GM23338 (cell line): ENCODE measurements at regions not wholly inside any gene's neighbourhood (a gene's known extent, or its start where the extent isn't known, plus 50 kb on each side); places are given as distances from the start of the nearest gene placed in this dataset.

Experiments used
- ATAC-seq: fragments of 200-7000 bp; cut with Tn5 transposase; 3 replicates; pipeline ENCODE4 v1.9.1; 2020
- DNase-seq: peaks from one replicate; pipeline ENCODE4 v3.0.0-alpha.2; 2015; ENCODE audit warnings: low spot score
- H2AFZ ChIP-seq: fragments of 200-600 bp; sonication (generic); 2 replicates; pipeline ENCODE4 v1.8.0; 2016; ENCODE audit warnings: antibody characterized with exemption, mild to moderate bottlenecking, moderate library complexity
- H3F3A ChIP-seq: fragments of 200-600 bp; sonication (generic); replicated peaks from 2 replicates; pipeline ENCODE4 v1.8.0; 2017; ENCODE audit warnings: antibody characterized with exemption, mixed run types, low read depth
- H3K27ac ChIP-seq: fragments of 200-600 bp; sonication (generic); 2 replicates; pipeline ENCODE4 v1.6.1; 2016; ENCODE audit warnings: low read depth
- H3K27me3 ChIP-seq: fragments of 200-600 bp; sonication (generic); 2 replicates; pipeline ENCODE4 v1.8.0; 2016; ENCODE audit warnings: mild to moderate bottlenecking, mixed run types, moderate library complexity; ENCODE audit not compliant: insufficient read depth
- H3K36me3 ChIP-seq: fragments of 200-600 bp; sonication (generic); 2 replicates; pipeline ENCODE4 v1.8.0; 2016; ENCODE audit warnings: mild to moderate bottlenecking; ENCODE audit not compliant: insufficient read depth
- H3K4me1 ChIP-seq: fragments of 200-600 bp; sonication (generic); 2 replicates; pipeline ENCODE4 v1.8.0; 2016; ENCODE audit warnings: mild to moderate bottlenecking, moderate library complexity; ENCODE audit not compliant: insufficient read depth
- H3K4me2 ChIP-seq: fragments of 200-600 bp; sonication (generic); 2 replicates; pipeline ENCODE4 v1.7.1; 2017; ENCODE audit warnings: mixed run types
- H3K4me3 ChIP-seq: fragments of 200-600 bp; sonication (generic); 2 replicates; pipeline ENCODE4 v1.6.1; 2016; ENCODE audit warnings: mixed run types
- H3K79me2 ChIP-seq: fragments of 200-600 bp; sonication (generic); replicated peaks from 2 replicates; pipeline ENCODE4 v1.8.0; 2017; ENCODE audit warnings: mild to moderate bottlenecking; ENCODE audit not compliant: insufficient read depth
- H3K9me2 ChIP-seq: fragments of 200-600 bp; sonication (generic); 2 replicates; pipeline ENCODE4 v1.8.0; 2017; ENCODE audit not compliant: insufficient read depth
- H4K20me1 ChIP-seq: fragments of 200-600 bp; sonication (generic); replicated peaks from 2 replicates; pipeline ENCODE4 v1.8.0; 2017; ENCODE audit warnings: mild to moderate bottlenecking; ENCODE audit not compliant: insufficient read depth
- H3K27ac Mint-ChIP-seq: 2 replicates; pipeline ENCODE4 v1.8.0; 2020; ENCODE audit warnings: inconsistent platforms, mild to moderate bottlenecking, moderate library complexity, mixed read lengths
- H3K27me3 Mint-ChIP-seq: 3 replicates; pipeline ENCODE4 v1.8.0; 2022; ENCODE audit warnings: low read depth, mild to moderate bottlenecking, moderate library complexity, mixed read lengths, inconsistent platforms; ENCODE audit not compliant: insufficient read depth, poor library complexity
- H3K36me3 Mint-ChIP-seq: 3 replicates; pipeline ENCODE4 v1.8.0; 2021; ENCODE audit warnings: low read depth, mild to moderate bottlenecking, inconsistent platforms, moderate library complexity, mixed read lengths
- H3K4me1 Mint-ChIP-seq: 3 replicates; pipeline ENCODE4 v1.8.0; 2020; ENCODE audit warnings: mild to moderate bottlenecking, inconsistent platforms, mixed read lengths
- H3K4me3 Mint-ChIP-seq: 3 replicates; pipeline ENCODE4 v1.8.0; 2021; ENCODE audit warnings: moderate library complexity, mild to moderate bottlenecking, inconsistent platforms, mixed read lengths
- H3K9me3 Mint-ChIP-seq: 3 replicates; pipeline ENCODE4 v1.8.0; 2020; ENCODE audit warnings: moderate library complexity, mild to moderate bottlenecking, inconsistent platforms, mixed read lengths
- EZH2 ChIP-seq: fragments of 200-600 bp; sonication (generic); IDR thresholded peaks from one replicate; pipeline ENCODE4 v1.8.0; 2017; ENCODE audit warnings: antibody characterized with exemption, mild to moderate bottlenecking, low read depth; ENCODE audit not compliant: unreplicated experiment
- JUNB ChIP-seq: IDR thresholded peaks from one replicate; pipeline ENCODE4 v1.6.1; 2016; ENCODE audit warnings: antibody characterized with exemption; ENCODE audit not compliant: unreplicated experiment
- POLR2AphosphoS5 ChIP-seq: IDR thresholded peaks from 2 replicates; pipeline ENCODE4 v1.6.1; 2016; ENCODE audit warnings: antibody characterized with exemption, low read depth
- STAT1 ChIP-seq: IDR thresholded peaks from one replicate; pipeline ENCODE4 v1.6.1; 2016; ENCODE audit warnings: antibody characterized with exemption; ENCODE audit not compliant: unreplicated experiment
- TF ChIP-seq, protein P1 (sequence below): fragments of 250-450 bp; sonication (Bioruptor Pico); IDR thresholded peaks from 2 replicates; pipeline ENCODE4 v1.5.0; 2020; ENCODE audit warnings: mild to moderate bottlenecking, moderate library complexity
- TF ChIP-seq, protein P2 (sequence below), 2 experiments: fragments of 200-600 bp in 1 of 2; sonication (generic) in 1 of 2; conservative IDR thresholded peaks; 2 replicates each; pipeline versions ENCODE4 v1.5.1 to v1.6.1; 2016 to 2017; ENCODE audit warnings: antibody characterized with exemption in 2 of 2, low read depth in 2 of 2, mild to moderate bottlenecking in 2 of 2, moderate library complexity in 1 of 2

DNA sequence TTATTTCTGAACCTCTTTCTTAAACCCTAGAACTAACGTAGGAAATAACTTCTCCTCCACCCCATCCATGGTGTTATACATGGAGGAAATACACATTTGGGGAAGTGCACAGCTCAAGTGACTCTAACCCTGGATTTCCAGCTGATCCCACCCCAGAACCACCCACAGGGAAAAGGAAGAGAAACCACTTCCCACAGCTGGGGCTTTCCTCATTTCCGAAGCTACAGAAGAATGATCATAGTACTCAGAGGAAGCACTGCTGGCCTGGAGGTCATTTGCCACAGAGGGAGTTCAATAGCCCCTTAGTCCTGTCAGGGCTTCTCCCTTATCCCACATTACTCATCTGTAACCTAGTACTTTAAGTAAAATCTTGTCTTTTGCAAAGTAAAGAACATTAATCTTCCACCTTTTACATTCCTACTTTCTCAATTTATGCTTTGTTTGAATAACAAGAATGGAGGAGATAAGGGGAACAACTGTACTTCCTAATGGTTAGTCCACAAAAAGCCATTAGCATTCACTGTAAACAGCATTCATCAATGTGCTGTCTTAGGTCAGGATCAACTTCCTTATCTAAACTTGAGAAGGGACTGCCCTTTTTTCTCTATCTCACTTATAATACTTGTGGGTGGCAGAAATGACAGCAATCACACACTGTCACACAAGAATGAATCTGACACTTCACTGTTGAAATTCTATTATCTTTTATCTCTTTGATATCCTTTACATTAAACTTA is 63.0 kb upstream of the RGS1 start:
- no peak for TF ChIP-seq JUNB
- TF ChIP-seq, protein P1, sequence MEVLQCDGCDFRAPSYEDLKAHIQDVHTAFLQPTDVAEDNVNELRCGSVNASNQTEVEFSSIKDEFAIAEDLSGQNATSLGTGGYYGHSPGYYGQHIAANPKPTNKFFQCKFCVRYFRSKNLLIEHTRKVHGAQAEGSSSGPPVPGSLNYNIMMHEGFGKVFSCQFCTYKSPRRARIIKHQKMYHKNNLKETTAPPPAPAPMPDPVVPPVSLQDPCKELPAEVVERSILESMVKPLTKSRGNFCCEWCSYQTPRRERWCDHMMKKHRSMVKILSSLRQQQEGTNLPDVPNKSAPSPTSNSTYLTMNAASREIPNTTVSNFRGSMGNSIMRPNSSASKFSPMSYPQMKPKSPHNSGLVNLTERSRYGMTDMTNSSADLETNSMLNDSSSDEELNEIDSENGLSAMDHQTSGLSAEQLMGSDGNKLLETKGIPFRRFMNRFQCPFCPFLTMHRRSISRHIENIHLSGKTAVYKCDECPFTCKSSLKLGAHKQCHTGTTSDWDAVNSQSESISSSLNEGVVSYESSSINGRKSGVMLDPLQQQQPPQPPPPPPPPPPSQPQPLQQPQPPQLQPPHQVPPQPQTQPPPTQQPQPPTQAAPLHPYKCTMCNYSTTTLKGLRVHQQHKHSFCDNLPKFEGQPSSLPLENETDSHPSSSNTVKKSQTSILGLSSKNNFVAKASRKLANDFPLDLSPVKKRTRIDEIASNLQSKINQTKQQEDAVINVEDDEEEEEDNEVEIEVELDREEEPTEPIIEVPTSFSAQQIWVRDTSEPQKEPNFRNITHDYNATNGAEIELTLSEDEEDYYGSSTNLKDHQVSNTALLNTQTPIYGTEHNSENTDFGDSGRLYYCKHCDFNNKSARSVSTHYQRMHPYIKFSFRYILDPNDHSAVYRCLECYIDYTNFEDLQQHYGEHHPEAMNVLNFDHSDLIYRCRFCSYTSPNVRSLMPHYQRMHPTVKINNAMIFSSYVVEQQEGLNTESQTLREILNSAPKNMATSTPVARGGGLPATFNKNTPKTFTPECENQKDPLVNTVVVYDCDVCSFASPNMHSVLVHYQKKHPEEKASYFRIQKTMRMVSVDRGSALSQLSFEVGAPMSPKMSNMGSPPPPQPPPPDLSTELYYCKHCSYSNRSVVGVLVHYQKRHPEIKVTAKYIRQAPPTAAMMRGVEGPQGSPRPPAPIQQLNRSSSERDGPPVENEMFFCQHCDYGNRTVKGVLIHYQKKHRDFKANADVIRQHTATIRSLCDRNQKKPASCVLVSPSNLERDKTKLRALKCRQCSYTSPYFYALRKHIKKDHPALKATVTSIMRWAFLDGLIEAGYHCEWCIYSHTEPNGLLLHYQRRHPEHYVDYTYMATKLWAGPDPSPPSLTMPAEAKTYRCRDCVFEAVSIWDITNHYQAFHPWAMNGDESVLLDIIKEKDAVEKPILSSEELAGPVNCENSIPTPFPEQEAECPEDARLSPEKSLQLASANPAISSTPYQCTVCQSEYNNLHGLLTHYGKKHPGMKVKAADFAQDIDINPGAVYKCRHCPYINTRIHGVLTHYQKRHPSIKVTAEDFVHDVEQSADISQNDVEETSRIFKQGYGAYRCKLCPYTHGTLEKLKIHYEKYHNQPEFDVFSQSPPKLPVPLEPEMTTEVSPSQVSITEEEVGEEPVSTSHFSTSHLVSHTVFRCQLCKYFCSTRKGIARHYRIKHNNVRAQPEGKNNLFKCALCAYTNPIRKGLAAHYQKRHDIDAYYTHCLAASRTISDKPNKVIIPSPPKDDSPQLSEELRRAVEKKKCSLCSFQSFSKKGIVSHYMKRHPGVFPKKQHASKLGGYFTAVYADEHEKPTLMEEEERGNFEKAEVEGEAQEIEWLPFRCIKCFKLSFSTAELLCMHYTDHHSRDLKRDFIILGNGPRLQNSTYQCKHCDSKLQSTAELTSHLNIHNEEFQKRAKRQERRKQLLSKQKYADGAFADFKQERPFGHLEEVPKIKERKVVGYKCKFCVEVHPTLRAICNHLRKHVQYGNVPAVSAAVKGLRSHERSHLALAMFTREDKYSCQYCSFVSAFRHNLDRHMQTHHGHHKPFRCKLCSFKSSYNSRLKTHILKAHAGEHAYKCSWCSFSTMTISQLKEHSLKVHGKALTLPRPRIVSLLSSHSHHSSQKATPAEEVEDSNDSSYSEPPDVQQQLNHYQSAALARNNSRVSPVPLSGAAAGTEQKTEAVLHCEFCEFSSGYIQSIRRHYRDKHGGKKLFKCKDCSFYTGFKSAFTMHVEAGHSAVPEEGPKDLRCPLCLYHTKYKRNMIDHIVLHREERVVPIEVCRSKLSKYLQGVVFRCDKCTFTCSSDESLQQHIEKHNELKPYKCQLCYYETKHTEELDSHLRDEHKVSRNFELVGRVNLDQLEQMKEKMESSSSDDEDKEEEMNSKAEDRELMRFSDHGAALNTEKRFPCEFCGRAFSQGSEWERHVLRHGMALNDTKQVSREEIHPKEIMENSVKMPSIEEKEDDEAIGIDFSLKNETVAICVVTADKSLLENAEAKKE = no peak
- TF ChIP-seq EZH2 = no peak
- TF ChIP-seq POLR2AphosphoS5 = no peak
- TF ChIP-seq, protein P2, sequence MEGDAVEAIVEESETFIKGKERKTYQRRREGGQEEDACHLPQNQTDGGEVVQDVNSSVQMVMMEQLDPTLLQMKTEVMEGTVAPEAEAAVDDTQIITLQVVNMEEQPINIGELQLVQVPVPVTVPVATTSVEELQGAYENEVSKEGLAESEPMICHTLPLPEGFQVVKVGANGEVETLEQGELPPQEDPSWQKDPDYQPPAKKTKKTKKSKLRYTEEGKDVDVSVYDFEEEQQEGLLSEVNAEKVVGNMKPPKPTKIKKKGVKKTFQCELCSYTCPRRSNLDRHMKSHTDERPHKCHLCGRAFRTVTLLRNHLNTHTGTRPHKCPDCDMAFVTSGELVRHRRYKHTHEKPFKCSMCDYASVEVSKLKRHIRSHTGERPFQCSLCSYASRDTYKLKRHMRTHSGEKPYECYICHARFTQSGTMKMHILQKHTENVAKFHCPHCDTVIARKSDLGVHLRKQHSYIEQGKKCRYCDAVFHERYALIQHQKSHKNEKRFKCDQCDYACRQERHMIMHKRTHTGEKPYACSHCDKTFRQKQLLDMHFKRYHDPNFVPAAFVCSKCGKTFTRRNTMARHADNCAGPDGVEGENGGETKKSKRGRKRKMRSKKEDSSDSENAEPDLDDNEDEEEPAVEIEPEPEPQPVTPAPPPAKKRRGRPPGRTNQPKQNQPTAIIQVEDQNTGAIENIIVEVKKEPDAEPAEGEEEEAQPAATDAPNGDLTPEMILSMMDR (conservative IDR thresholded peaks at IDR 0.05; ENCODE audit: low read depth in 2 of 2) = no peak
- TF ChIP-seq STAT1 = no peak
- Histone ChIP-seq H3K27ac (no peak overlapping the region), H4K20me1 (no peaks in the 10 kb centered on the region), H3K36me3 (no peaks in the 10 kb centered on the region), H3K4me2 (no peak overlapping the region), H3K27me3 (no peaks in the 10 kb centered on the region), H2AFZ (peak overlapping the region; percentile 49; the same call in 1 of the 2 replicates), H3K79me2 (no peaks in the 10 kb centered on the region), H3F3A (no peaks in the 10 kb centered on the region), H3K9me2 (no peaks in the 10 kb centered on the region), H3K4me1 (no peaks in the 10 kb centered on the region), H3K4me3 (no peak overlapping the region)
- no peak overlapping the region for H3K4me3 Mint-ChIP-seq
- no peaks in the 10 kb centered on the region for H3K36me3 Mint-ChIP-seq
- H3K4me1 Mint-ChIP-seq = peaks cover 11% of the 10 kb centered on the region
- no peak for ATAC-seq
- no peak overlapping the region for H3K27ac Mint-ChIP-seq
- H3K27me3 Mint-ChIP-seq = no peaks in the 10 kb centered on the region
- no peaks in the 10 kb centered on the region for H3K9me3 Mint-ChIP-seq
- no peak for DNase-seq
